IMR-90 (cell line): ENCODE measurements at regions not wholly inside any gene's neighbourhood (a gene's known extent, or its start where the extent isn't known, plus 50 kb on each side); places are given as distances from the start of the nearest gene placed in this dataset.

ENCODE experiments used
- ATAC-seq: fragments of 200-7000 bp; cut with Tn5 transposase; 2 replicates; pipeline ENCODE4 v1.9.1; 2020; ENCODE audit warnings: low read depth, mild to moderate bottlenecking, moderate library complexity
- BruUV-seq: library from RNA; stranded (reverse); fragments of 400-500 nt; replicated peaks from 2 replicates; lab custom pipeline; 2021; lab: Mats Ljungman, UMichigan
- CTCF ChIA-PET: fragments of 300-600 bp; formaldehyde crosslinking; extraction: SDS; loops from one replicate; lab custom pipeline; 2021; ENCODE audit warnings: antibody characterized with exemption; lab: Yijun Ruan, JAX
- POLR2A ChIA-PET: fragments of 300-600 bp; sonication (Branson Sonifier 250); formaldehyde crosslinking; loops from one replicate; lab custom pipeline; 2022; ENCODE audit warnings: antibody characterized with exemption; ENCODE audit not compliant: unreplicated experiment; lab: Charles Lee
- DNase-seq: peaks from one replicate; pipeline ENCODE4 v3.0.0; 2013
- H2AFZ ChIP-seq: replicated peaks from 2 replicates; pipeline ENCODE3; 2013; ENCODE audit warnings: low read length, mild to moderate bottlenecking; ENCODE audit not compliant: poor library complexity
- H2AK5ac ChIP-seq: 2 replicates; pipeline ENCODE4 v1.6.1; 2013; ENCODE audit warnings: low read depth, low read length, inconsistent platforms
- H2AK9ac ChIP-seq: replicated peaks from 2 replicates; pipeline ENCODE3; 2013; ENCODE audit warnings: mild to moderate bottlenecking, low read depth, low read length, moderate library complexity; ENCODE audit not compliant: poor library complexity
- H2BK120ac ChIP-seq: 2 replicates; pipeline ENCODE4 v1.6.1; 2013; ENCODE audit warnings: low read depth, low read length, inconsistent platforms
- H2BK15ac ChIP-seq: 3 replicates; pipeline ENCODE4 v1.6.1; 2013; ENCODE audit warnings: low read depth, low read length, inconsistent platforms
- H2BK20ac ChIP-seq: 2 replicates; pipeline ENCODE4 v1.6.1; 2013; ENCODE audit warnings: low read depth, mild to moderate bottlenecking, inconsistent platforms, low read length, moderate library complexity
- H2BK5ac ChIP-seq: 2 replicates; pipeline ENCODE4 v1.6.1; 2013; ENCODE audit warnings: mild to moderate bottlenecking, low read depth, low read length, inconsistent platforms; ENCODE audit not compliant: poor library complexity, severe bottlenecking
- H3K14ac ChIP-seq: replicated peaks from 2 replicates; pipeline ENCODE4 v1.6.1; 2013; ENCODE audit warnings: low read depth, low read length, inconsistent platforms
- H3K18ac ChIP-seq: 2 replicates; pipeline ENCODE4 v1.6.1; 2013; ENCODE audit warnings: low read depth, low read length, control low read depth
- H3K23ac ChIP-seq: 2 replicates; pipeline ENCODE4 v1.6.1; 2013; ENCODE audit warnings: low read depth, low read length, inconsistent platforms
- H3K27ac ChIP-seq: 2 replicates; pipeline ENCODE4 v1.5.1; 2013; ENCODE audit warnings: mild to moderate bottlenecking, control low read depth, low read length; ENCODE audit not compliant: insufficient read depth
- H3K27me3 ChIP-seq: 2 replicates; pipeline ENCODE4 v1.6.1; 2013; ENCODE audit warnings: low read length; ENCODE audit not compliant: control insufficient read depth, insufficient read depth
- H3K36me3 ChIP-seq: 2 replicates; pipeline ENCODE4 v1.6.1; 2013; ENCODE audit warnings: low read length, mixed read lengths; ENCODE audit not compliant: control insufficient read depth, insufficient read depth
- H3K4ac ChIP-seq: 2 replicates; pipeline ENCODE4 v1.6.1; 2013; ENCODE audit warnings: low read depth, low read length, inconsistent platforms
- H3K4me1 ChIP-seq: 2 replicates; pipeline ENCODE4 v1.6.1; 2013; ENCODE audit warnings: low read length, mixed read lengths; ENCODE audit not compliant: control insufficient read depth, insufficient read depth
- H3K4me2 ChIP-seq: 2 replicates; pipeline ENCODE4 v1.6.1; 2013; ENCODE audit warnings: low read depth, mild to moderate bottlenecking, control low read depth, low read length, moderate library complexity
- H3K4me3 ChIP-seq: 2 replicates; pipeline ENCODE4 v1.5.1; 2013; ENCODE audit warnings: low read depth, mild to moderate bottlenecking, control low read depth, low read length, moderate library complexity; ENCODE audit not compliant: insufficient read depth
- H3K56ac ChIP-seq: 2 replicates; pipeline ENCODE4 v1.6.1; 2013; ENCODE audit warnings: low read length, inconsistent platforms; ENCODE audit not compliant: insufficient read depth; ENCODE audit errors: extremely low read depth
- H3K79me1 ChIP-seq, 2 experiments: 2 replicates each; pipeline ENCODE4 v1.6.1; 2013; ENCODE audit warnings: low read length in 2 of 2, inconsistent platforms in 1 of 2, low read depth in 1 of 2
- H3K9ac ChIP-seq: 2 replicates; pipeline ENCODE4 v1.6.1; 2013; ENCODE audit warnings: low read depth, low read length, control low read depth
- H3K9me1 ChIP-seq: 2 replicates; pipeline ENCODE4 v1.6.1; 2013; ENCODE audit warnings: low read length, inconsistent platforms; ENCODE audit not compliant: insufficient read depth
- H3K9me3 ChIP-seq: 2 replicates; pipeline ENCODE4 v1.6.1; 2013; ENCODE audit warnings: low read length; ENCODE audit not compliant: control insufficient read depth, insufficient read depth
- H4K20me1 ChIP-seq: 2 replicates; pipeline ENCODE4 v1.6.1; 2013; ENCODE audit warnings: low read length, inconsistent platforms; ENCODE audit not compliant: insufficient read depth
- H4K5ac ChIP-seq: 2 replicates; pipeline ENCODE4 v1.6.1; 2013; ENCODE audit warnings: mild to moderate bottlenecking, low read depth, low read length, control low read depth
- H4K8ac ChIP-seq, 2 experiments: 2 replicates each; pipeline ENCODE4 v1.6.1; 2013; ENCODE audit warnings: low read depth in 2 of 2, low read length in 2 of 2, control low read depth in 1 of 2, inconsistent platforms in 1 of 2
- H4K91ac ChIP-seq: 2 replicates; pipeline ENCODE4 v1.6.1; 2013; ENCODE audit warnings: low read depth, low read length, inconsistent platforms; ENCODE audit not compliant: insufficient read depth
- BHLHE40 ChIP-seq: fragments of 150-350 bp; IDR thresholded peaks from 2 replicates; pipeline ENCODE4 v1.6.1; 2016; ENCODE audit warnings: mild to moderate bottlenecking, low read depth, low read length
- CEBPB ChIP-seq: IDR thresholded peaks from 2 replicates; pipeline ENCODE4 v1.6.1; 2012; ENCODE audit warnings: low read depth, low read length, improper control_type of control experiment
- CHD1 ChIP-seq: IDR thresholded peaks from 2 replicates; pipeline ENCODE4 v1.6.1; 2012; ENCODE audit warnings: low read depth, low read length, improper control_type of control experiment
- FOS ChIP-seq: fragments of 150-350 bp; IDR thresholded peaks from 2 replicates; pipeline ENCODE4 v1.6.1; 2016; ENCODE audit warnings: low read depth, low read length
- MAFK ChIP-seq: IDR thresholded peaks from 2 replicates; pipeline ENCODE4 v1.6.1; 2012; ENCODE audit warnings: low read depth, low read length, improper control_type of control experiment
- POLR2A ChIP-seq: IDR thresholded peaks from 2 replicates; pipeline ENCODE4 v1.6.1; 2012; ENCODE audit warnings: mild to moderate bottlenecking, low read depth, low read length
- RAD21 ChIP-seq: IDR thresholded peaks from 2 replicates; pipeline ENCODE4 v1.6.1; 2012; ENCODE audit warnings: low read length, improper control_type of control experiment
- RCOR1 ChIP-seq: IDR thresholded peaks from 2 replicates; pipeline ENCODE4 v1.6.1; 2012; ENCODE audit warnings: mild to moderate bottlenecking, low read length, improper control_type of control experiment; ENCODE audit not compliant: insufficient replicate concordance
- SMC3 ChIP-seq: fragments of 150-350 bp; IDR thresholded peaks from 2 replicates; pipeline ENCODE4 v1.6.1; 2016; ENCODE audit warnings: low read depth, mild to moderate bottlenecking, antibody characterized with exemption, low read length, moderate library complexity
- WGBS, 2 experiments: methylation state at CpG; one replicate each; pipeline versions ENCODE4 v1.1.5 to v1.1.7; 2013; ENCODE audit warnings: missing lambda C conversion rate in 2 of 2; ENCODE audit not compliant: insufficient read length in 1 of 2; ENCODE audit errors: extremely low coverage in 2 of 2; 5-methylcytosine and 5-hydroxymethylcytosine counted together
- dilution Hi-C: fragments of 300-500 bp; cut with HindIII; formaldehyde crosslinking; loops from one replicate; pipeline ENCODE4 v1.14.3; 2018; ENCODE audit warnings: low sequenced_read_pairs; ENCODE audit not compliant: unreplicated experiment
- in situ Hi-C: fragments of 300-500 bp; cut with MboI; formaldehyde crosslinking; loops from 3 replicates; pipeline ENCODE4 v1.14.3; 2019; ENCODE audit warnings: low sequenced_read_pairs, inconsistent platforms, mixed read lengths
- intact Hi-C: fragments of 100-400 bp; cut with micrococcal nuclease; formaldehyde crosslinking; loops from 2 replicates; pipeline ENCODE4 v1.10.0; 2022
- TF ChIP-seq, protein P1 (sequence below): conservative IDR thresholded peaks from 2 replicates; pipeline ENCODE4 v1.5.1; 2012; ENCODE audit warnings: mild to moderate bottlenecking, low read depth, low read length, improper control_type of control experiment

DNA sequence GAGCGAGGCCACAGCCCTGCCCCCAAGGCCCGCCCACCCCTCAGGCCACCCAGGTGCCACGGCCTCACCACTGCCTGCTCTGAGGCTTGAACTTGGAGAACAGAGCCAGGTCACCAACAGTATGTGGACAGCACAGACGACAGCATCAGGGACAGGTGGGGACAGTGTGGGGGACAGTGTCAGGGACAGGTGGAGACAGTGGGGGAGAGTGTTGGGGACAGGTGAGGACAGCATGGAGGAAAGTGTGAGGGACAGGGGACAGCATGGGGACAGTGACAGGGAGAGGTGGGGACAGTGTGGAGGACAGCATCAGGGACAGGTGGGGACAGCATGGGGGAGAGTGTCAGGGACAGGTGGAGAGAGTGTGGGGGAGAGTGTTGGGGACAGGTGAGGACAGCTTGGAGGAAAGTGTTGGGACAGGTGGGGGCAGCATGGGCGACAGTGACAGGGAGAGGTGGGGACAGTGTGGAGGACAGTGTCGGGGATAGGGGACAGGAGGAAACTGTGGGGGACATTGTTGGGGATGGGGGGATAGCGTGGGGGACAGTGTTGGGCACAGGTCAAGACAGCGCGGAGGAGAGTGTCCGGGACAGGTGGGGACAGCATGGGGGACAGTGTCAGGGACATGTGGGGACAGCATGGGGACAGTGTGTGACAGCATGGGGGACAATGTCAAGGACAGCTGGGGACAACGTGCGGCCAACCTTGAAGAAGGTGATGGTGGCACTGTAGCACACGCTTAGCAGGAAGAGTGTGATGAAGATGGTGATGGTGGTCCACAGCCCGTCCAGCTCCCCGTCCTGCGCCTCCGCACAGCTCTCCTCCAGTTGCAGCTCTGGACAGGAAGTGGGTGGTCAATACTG lies 114.9 kb downstream of the TMEM121 start:
- no TSS peak for BruUV-seq
- Histone ChIP-seq H4K91ac (no peak overlapping the region), H2BK20ac (no peak overlapping the region), H3K4me2 (no peak overlapping the region), H3K4ac (no peak overlapping the region), H4K5ac (no peak overlapping the region), H2AFZ (no peak overlapping the region), H2BK120ac (no peak overlapping the region), H2AK9ac (no peak overlapping the region), H3K14ac (no peak overlapping the region), H2AK5ac (no peak overlapping the region), H3K36me3 (no peaks in the 10 kb centered on the region), H4K8ac (no peak overlapping the region), H2BK15ac (no peak overlapping the region), H3K56ac (no peak overlapping the region), H3K4me3 (no peak overlapping the region), H3K79me1 (no peaks in the 10 kb centered on the region), H3K18ac (no peak overlapping the region), H3K9ac (no peak overlapping the region), H3K4me1 (no peaks in the 10 kb centered on the region), H3K27ac (no peak overlapping the region), H2BK5ac (no peak overlapping the region), H3K9me1 (no peaks in the 10 kb centered on the region), H3K9me3 (peaks cover 11% of the 10 kb centered on the region; the same call in 1 of the 2 replicates), H4K20me1 (no peaks in the 10 kb centered on the region), H3K23ac (no peak overlapping the region), H3K27me3 (no peaks in the 10 kb centered on the region)
- no peak for ATAC-seq
- no peak for DNase-seq
- in situ Hi-C loops (no loop called here), intact Hi-C loops (no loop called here), dilution Hi-C loops (no loop called here)
- WGBS, 2 experiments: 20% methylated on average over 3 of the region's 17 CpGs; no CpG with 5 or more reads in 1 of the 2 experiments
- no peak for TF ChIP-seq SMC3
- TF ChIP-seq CEBPB: no peak
- TF ChIP-seq RAD21: no peak
- no peak for TF ChIP-seq BHLHE40
- no peak for TF ChIP-seq CHD1
- TF ChIP-seq MAFK: no peak
- no peak for TF ChIP-seq FOS
- TF ChIP-seq, protein P1, sequence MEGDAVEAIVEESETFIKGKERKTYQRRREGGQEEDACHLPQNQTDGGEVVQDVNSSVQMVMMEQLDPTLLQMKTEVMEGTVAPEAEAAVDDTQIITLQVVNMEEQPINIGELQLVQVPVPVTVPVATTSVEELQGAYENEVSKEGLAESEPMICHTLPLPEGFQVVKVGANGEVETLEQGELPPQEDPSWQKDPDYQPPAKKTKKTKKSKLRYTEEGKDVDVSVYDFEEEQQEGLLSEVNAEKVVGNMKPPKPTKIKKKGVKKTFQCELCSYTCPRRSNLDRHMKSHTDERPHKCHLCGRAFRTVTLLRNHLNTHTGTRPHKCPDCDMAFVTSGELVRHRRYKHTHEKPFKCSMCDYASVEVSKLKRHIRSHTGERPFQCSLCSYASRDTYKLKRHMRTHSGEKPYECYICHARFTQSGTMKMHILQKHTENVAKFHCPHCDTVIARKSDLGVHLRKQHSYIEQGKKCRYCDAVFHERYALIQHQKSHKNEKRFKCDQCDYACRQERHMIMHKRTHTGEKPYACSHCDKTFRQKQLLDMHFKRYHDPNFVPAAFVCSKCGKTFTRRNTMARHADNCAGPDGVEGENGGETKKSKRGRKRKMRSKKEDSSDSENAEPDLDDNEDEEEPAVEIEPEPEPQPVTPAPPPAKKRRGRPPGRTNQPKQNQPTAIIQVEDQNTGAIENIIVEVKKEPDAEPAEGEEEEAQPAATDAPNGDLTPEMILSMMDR: no peak
- TF ChIP-seq RCOR1: no peak
- no peak for TF ChIP-seq POLR2A
- ChIA-PET CTCF (no interaction called here), POLR2A (no interaction called here)
